Activated gamma-delta T cell (primary cell): ENCODE measurements at regions not wholly inside any gene's neighbourhood (a gene's known extent, or its start where the extent isn't known, plus 50 kb on each side); places are given as distances from the start of the nearest gene placed in this dataset.

ENCODE experiments used
- DNase-seq: peaks from one replicate; lab custom pipeline; 2025; lab: John Stamatoyannopoulos, UW

- no peak for DNase-seq
Observed at GRCh38 chr10:91036807-91037411, 116.0 kb upstream of the ANKRD1 start.

- DNase-seq: no peak
Observed at GRCh38 chr10:91038971-91039370, 118.1 kb upstream of the ANKRD1 start.

- no peak for DNase-seq
Observed at GRCh38 chr10:91040343-91040742, 119.5 kb upstream of the ANKRD1 start.

- no peak for DNase-seq
Observed at GRCh38 chr10:91042069-91042468, 121.2 kb upstream of the ANKRD1 start.

GRCh38 chr10:91043173-91043910 lies 122.5 kb upstream of the ANKRD1 start:
- DNase-seq: no peak

- no peak for DNase-seq
Observed at GRCh38 chr10:91046869-91047268, 126.0 kb upstream of the ANKRD1 start.

GRCh38 chr10:91048380-91048779 lies 127.5 kb upstream of the ANKRD1 start:
- DNase-seq: no peak

GRCh38 chr10:91049296-91049987 lies 128.6 kb upstream of the ANKRD1 start:
- no peak for DNase-seq

GRCh38 chr10:91049988-91050360 lies 129.1 kb upstream of the ANKRD1 start:
- DNase-seq: no peak

GRCh38 chr10:91050371-91051034 lies 129.6 kb upstream of the ANKRD1 start:
- no peak for DNase-seq

- no peak for DNase-seq
Observed at GRCh38 chr10:91051829-91052228, 130.9 kb upstream of the ANKRD1 start.

GRCh38 chr10:91054325-91054724 lies 133.4 kb upstream of the ANKRD1 start:
- DNase-seq: no peak

GRCh38 chr10:91061187-91061586 lies 140.3 kb upstream of the ANKRD1 start:
- no peak for DNase-seq

- no peak for DNase-seq
Observed at GRCh38 chr10:91061608-91062007, 140.7 kb upstream of the ANKRD1 start.

- no peak for DNase-seq
Observed at GRCh38 chr10:91062091-91062490, 141.2 kb upstream of the ANKRD1 start.

GRCh38 chr10:91071786-91072185 lies 148.7 kb upstream of the PCGF5 start:
- DNase-seq: no peak

GRCh38 chr10:91073286-91073979 lies 147.0 kb upstream of the PCGF5 start:
- DNase-seq: no peak

- DNase-seq: no peak
Observed at GRCh38 chr10:91076991-91077548, 143.4 kb upstream of the PCGF5 start.

GRCh38 chr10:91077549-91078071 lies 142.9 kb upstream of the PCGF5 start:
- no peak for DNase-seq

- no peak for DNase-seq
Observed at GRCh38 chr10:91080776-91081175, 139.7 kb upstream of the PCGF5 start.

GRCh38 chr10:91082447-91082846 lies 138.0 kb upstream of the PCGF5 start:
- no peak for DNase-seq
